Inflammatory macrophage (primary cell): ENCODE measurements at regions not wholly inside any gene's neighbourhood (a gene's known extent, or its start where the extent isn't known, plus 50 kb on each side); places are given as distances from the start of the nearest gene placed in this dataset.
"Not testable (repeated sequence)": the region's sequence is repeated elsewhere in the genome, so short reads cannot be mapped to it uniquely, and the experiment has no call there.

Experiments used
- DNase-seq, 2 donors: peaks; one replicate each; pipeline ENCODE4 v3.0.0-alpha.2; 2020 to 2022

DNA sequence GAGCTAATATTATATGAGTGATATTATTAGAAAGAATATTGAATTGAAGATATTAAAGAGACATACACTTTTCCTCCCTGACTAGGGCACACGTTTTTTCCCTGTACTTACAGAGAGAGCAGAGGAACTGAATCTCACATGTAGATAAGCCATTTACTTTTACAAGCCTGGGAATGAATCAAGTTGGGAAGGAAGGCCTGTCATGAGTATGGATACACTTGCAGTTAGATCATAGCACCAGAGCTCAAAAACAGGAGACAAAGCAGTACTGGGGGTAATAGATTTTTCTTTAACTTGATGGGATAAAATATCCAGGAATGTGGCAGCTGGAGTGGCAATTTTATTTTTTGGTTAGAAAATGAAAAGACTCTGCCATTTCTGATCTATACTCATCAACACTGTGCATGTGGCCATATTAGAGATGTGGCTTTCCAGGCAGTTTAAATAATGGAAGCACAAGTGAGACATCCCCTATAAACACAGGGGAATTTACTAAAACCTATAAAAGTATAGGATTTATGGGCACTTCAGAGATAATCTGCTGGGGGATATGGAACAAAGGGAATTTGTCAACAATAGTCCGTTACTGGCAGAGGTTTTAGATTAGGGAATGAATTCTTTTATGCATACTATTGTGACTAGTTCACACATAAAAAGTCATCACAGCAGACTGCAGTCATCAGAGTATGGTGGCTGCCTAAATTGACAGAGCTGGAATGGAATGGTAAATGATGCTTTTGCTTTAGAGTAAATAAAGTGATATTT, 657.7 kb upstream of the MBL2 start:
- no peak for DNase-seq

DNA sequence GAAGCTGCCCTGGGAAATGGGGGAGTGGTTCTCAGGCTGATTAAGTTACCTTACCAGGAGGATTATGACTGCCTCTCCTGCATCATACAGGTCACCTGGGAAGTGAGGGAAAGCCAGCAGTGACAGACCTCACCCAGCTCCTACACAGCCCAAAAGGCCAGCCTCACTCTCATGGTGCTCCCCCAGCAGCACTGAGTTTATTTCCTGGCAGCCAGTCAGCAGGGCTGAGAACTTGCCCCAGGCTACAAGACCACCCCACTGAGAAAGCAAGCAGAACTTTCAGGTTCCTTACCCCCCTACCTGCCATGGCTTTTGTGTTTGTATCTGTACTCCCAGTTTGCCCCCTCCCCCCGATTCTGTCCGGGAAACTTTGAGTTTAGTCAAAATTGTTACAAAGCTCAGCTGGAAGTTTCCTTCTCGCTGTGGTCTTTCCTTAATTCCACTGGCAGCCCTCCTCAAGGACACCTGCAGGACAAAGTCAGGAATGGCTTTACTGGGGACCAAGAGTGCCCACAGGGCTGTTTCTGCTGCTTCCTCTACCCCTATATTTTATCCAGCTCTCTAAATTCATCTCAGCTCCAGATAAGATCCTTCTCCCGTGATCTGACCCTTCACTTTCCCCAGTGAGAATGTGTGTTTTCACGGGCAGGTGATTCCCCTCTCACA, 649.8 kb upstream of the MBL2 start:
- no peak for DNase-seq

DNA sequence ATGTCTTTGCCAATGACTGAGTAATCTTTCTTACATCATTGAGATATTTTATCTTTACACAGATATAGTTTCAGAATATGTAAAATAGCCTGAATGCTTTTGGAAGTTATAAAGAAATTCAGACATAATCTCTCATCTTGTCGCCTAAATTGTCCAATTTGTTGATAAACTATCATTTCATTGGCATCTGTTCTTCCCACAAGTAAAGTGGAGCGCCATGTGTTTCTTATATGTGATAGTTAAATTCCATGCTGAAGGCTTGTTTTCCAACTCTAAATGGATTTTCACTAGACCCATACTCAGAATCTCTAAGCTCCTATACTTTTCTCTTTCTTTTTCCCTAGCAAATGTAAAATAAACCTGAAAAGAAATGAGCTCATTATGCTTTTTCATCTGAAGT, 640.1 kb upstream of the MBL2 start:
- DNase-seq, result no peak

DNA sequence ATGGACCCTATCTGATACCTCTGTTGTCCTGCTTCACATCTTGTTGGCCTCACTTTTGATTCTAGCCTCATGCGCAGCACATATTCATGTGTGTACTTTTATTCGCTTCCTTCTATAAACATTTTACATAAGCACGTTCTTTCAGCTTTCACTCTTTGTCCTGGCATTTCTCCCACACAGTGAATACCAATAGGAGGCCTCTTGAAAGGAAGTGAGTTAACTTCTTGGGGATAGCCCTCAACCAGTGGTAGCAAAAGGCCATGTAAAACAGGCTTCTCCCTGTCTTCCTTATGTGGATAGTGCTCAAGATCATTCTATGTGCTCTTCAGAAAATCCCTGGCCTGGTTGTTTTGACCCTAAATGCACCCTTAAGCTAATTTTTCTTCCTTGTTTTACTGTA, 633.9 kb upstream of the MBL2 start:
- no peak for DNase-seq

DNA sequence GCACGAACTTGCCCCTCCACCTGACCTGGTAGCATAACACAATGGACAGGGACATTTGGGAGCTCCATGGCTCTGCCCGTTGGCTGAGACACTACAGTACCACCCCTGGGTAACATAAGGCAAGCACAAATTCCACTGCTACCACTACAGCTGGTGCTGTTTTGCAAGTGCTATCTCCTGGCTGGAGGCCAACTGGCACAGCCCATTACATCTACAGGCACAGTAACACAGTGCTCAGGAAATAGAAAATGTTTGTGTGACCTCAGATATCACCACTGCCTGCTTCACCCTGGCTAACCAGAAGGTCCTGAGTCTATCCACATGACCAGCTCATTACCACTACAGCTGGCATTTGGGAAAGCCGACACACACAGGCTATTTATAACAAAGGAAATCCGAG, 631.1 kb upstream of the MBL2 start:
- no peak for DNase-seq

DNA sequence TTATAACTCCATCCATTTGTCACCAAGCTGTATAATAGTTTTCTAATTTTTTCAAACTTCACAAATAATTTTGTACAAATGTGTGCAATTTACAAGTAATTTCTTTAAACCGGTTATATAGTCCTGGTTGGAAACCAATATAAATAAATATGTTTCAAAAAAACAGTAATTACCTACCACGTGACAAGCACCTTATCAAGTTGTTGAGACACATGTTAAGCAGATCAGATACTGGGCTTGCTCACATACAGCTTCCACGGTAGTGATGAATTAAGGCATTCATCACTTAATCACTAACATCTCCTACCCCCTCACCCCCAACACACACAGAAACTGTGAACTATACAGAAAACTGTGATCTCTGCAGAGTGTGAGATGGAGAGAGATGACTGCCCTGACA, 630.0 kb upstream of the MBL2 start:
- no peak for DNase-seq

DNA sequence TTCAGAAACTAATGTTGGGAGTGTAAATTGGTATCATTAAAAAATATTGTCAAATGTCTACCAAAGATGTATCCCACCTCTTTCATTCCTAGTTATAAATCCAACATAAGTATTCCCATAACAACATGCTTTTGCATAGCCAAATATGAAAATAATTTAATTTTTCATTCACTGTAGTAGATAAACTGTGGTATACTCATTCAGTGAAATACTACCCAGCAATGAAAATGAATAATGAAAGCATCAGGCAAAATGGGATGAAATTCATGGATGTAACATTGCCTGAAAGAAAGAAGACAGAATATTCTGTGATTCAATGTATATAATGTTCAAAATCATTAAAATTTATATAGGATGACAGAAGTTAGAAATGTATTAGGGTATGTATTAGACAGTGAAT, 629.0 kb upstream of the MBL2 start:
- DNase-seq, result no peak

DNA sequence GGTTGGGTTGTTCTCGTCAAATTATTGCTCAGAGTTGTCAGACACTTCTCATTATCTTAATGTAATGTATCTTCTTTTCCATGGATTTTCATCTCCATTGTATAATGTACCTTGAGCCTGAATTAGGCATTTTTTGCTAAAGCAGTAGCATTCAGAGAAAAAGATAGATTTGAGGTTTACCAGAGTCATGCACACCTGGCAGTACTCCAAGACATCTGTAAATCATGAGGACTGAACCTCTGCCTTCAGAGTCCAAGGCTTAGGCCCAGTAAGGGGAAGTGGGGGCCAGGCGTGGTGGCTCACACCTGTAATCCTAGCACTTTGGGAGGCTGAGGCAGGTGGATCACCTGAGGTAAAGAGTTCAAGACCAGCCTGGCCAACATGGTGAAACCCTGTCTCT, 624.3 kb upstream of the MBL2 start:
- no peak for DNase-seq

DNA sequence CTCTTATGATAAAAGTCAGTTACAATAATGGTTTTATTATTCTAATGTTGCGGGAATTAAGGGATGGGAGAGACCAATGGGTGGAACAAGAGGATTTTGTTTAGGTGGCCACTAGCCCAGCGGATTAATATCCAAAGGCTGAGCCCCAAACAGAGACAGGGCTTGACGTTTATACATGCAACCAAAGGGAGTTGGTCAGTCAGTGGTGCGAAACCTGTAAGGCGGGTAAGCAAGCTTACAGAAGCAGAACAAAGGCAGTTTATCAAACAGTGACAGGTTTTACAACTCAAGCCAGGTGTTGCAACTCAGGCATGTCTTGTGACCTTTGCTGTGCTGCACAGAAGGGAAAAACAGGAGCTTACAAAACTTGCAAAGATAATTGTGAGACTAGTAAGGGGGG, 622.9 kb upstream of the MBL2 start:
- no peak for DNase-seq

DNA sequence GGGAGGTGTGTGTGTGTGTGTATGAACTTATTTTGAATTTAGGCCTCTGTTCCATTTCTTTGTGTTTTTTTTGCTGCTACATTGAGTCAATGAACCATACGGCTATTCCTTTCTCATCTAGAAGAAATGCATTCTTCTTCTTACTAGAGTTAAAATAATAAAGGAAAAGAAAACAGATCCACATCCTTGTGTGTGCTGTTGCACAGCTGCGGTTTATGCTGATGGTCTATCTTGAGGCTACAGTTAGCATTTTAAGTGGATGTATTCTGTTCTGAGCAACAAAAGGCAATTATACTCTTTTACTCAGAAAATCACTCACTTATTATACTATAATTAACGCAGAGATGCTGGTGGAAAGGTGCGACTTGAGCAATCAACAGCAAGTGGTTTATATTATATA, 615.0 kb upstream of the MBL2 start:
- DNase-seq, result no peak

DNA sequence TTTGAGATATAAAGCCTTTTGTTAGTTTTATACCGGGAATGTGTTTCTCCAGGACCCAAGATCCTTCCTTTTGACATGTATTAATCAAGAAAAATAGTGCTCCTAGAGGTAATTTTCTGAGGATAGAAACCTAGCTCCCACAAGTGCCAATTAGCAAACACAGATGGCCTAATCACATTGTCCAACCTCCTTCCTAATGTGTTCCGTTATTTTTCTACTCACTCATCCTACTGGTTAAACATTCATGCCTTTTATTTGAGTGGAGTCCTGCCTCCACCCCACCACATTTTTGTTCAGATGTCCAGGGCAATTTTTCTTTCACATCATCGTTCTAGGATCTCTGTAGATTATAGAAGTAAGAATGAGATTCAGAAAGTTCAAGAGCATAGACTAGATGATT, 610.0 kb upstream of the MBL2 start:
- no peak for DNase-seq

DNA sequence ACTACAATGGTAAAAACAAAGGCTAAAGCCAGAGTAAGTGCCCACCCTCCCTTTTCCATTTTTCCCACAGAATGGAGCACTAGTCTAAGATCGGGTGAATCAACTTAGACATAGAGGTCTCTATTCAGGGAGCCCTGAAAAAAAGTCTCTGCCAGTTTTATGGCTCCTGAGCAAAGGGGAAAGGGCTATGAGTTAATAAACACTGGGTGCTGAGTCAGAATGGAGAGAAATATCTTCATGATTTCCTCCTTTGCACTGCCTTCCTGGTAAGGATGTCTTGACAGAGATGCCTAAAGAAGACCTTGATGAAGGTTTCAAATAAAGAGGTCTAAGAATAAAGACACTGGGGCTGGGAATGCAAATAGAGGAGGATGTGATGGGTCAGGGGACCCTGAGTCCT, 607.4 kb upstream of the MBL2 start:
- DNase-seq, result no peak

DNA sequence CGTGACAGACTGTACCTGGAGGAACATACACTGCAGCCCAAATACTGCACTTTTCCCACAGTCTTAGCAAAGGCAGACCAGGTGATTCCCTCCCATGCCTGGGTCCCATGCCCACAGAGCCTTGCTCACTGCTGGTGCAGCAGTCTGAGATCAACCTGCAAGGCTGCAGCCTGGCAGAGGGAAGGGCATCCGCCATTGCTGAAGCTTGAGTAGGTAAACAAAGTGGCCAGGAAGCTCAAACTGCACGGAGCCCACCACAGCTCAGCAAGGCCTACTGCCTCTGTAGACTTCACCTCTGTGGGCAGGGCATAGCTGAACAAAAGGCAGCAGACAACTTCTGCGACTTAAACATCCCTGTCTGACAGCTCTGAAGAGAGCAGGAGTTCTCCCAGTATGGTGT, 597.8 kb upstream of the MBL2 start:
- DNase-seq, result no peak

DNA sequence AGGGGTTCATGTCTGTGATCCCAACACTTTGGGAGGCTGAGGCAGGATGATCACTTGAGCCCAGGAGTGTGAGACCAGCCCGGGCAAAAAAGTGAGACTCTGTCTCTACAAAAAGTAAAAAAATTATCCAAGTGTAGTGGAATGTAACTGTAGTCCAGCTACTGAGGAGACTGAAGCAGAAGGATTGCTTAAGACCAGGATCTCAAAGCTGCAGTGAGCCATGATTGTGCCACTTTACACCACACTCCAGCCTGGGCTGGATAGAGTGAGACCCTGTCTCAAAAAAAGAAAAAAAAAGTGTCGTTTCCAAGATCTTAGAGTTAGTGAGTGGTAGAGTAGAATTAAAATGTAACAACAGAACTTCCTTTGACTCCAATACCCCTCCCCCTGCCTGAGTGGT, 589.4 kb upstream of the MBL2 start:
- no peak for DNase-seq

DNA sequence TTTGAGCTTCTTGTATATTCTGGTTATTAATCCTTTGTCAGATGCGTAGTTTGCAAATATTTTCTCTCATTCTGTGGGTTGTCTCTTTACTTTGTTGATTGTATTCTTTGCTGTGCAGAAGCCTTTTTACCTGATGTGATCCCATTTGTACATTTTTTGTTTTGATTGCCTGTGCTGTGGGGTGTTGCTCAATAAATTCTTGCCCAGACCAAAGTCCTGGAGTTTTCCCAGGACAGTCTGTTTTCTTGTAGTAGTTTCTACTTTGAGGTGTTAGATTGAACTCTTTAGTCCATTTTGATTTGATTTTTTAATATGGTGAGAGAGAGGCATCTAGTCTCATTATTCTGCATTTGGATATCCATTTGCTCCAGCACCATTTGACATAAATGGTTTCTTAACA, 588.7 kb upstream of the MBL2 start:
- no peak for DNase-seq

DNA sequence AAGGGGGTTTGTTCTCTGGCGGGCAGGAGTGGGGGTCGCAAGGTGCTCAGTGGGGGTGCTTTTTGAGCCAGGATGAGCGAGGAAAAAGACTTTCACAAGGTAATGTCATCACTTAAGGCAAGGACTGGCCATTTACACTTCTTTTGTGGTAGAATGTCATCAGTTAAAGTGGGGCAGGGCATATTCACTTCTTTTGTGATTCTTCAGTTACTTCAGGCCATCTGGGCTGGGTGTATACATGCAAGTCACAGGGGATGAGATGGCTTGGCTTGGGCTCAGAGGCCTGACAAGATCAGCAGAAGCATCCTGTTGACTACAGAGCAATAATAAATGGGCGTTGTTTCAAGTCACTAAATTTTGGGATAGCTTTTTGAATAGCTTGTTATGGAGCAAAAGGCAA, 586.4 kb upstream of the MBL2 start:
- not testable (repeated sequence) for DNase-seq

DNA sequence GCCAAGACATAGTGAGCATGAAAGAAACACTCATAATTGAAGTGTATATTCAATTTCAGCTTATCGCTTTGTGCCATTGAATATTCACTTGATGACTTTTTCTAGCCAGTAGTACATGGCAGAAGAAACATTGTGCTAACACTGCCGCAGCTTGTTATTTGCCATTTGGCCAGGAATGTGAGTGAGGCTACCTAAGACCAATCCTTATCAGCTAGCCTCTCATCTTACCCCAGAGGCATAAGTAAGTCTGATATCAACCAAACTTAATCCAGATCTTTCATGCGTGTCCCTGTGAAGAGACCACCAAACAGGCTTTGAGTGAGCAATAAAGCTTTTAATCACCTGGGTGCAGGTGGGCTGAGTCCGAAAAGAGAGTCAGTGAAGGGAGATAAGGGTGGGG, 586.0 kb upstream of the MBL2 start:
- DNase-seq, result no peak

DNA sequence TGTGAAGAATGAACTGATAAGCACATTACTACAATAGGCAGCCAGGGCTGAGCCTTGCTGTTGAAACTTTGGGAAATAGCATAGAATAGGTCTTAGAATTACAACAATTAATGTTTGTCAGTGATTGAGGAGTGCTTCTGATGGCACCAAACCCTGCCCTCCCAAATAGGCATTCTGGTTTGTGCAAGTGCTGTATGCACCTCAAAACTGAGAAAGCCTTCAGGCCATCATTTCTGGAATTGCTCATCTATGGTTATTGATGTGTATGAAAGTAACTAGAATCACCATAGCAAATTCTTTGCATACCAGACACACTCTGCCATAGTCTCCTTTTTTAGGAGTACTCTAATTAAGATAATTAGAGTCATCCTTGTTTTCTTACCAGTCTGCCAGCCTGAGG, 585.0 kb upstream of the MBL2 start:
- no peak for DNase-seq

DNA sequence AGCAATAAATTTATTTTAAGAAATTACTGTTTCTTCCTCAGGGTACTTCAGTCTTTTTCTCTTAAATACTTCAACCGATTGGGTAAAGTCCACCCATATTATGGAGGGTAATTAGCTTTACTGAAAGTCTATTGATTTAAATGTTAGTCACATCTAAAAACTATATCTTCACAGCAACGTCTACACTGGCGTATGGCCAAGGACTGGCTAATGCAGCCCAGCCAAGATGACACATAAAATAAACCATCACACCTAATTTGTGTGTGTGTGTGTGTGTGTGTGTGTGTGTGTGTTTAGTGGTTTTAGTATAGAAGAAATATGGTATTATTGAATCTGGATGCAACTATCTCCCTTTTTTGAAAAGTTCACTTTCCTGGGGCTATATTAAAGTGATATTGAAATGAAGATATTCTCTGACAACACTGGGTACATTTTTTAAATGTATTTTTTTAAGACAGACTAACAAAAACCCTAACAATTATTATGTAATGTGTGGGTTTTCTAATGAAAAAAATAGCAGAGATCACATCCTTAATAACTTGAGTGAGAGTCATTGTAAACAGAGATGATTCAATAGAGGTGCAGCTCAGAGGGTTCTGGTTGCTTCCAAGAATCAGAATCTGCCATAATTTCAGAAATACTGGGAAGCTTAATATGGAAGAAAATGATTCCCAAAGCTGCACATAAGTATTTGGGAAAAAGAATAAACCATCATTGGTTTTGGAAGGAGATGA, 584.2 kb upstream of the MBL2 start:
- DNase-seq, result no peak

DNA sequence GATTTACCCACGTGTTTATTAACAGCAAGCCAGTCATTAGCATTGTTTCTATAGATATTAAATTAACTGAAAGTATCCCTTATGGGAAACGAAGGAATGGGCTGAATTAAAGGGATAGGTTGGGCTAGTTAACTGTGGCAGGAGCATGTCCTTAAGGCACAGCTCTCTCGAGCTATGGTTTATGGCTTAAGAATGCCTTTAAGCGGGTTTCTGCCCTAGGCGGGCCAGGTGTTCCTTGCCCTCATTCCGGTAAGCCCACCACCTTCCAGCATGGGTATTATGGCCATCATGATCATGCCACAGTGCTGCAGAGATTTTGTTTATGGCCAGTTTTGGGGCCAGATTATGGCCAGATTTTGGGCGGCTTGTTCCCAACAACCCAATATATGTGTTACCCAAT, 569.9 kb upstream of the MBL2 start:
- not testable (repeated sequence) for DNase-seq

DNA sequence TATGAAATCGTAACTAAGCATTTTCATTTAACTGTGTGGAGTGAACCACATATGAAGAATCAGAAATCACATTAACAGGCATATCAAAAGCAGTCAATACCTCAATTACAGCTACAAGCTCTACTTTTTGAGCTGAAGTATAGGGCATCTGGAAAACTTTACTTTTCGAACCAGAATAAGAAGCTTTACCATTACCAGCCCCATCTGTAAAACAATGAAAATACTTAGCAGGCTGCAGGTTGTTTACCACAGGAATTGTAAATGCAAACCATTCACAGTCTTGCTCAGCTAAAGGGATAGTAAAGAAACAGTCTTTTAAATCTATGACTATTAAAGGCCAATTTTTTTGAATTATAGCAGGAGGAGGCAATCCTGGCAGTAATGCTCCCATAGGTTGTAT, 565.6 kb upstream of the MBL2 start:
- DNase-seq, result not testable (repeated sequence)

DNA sequence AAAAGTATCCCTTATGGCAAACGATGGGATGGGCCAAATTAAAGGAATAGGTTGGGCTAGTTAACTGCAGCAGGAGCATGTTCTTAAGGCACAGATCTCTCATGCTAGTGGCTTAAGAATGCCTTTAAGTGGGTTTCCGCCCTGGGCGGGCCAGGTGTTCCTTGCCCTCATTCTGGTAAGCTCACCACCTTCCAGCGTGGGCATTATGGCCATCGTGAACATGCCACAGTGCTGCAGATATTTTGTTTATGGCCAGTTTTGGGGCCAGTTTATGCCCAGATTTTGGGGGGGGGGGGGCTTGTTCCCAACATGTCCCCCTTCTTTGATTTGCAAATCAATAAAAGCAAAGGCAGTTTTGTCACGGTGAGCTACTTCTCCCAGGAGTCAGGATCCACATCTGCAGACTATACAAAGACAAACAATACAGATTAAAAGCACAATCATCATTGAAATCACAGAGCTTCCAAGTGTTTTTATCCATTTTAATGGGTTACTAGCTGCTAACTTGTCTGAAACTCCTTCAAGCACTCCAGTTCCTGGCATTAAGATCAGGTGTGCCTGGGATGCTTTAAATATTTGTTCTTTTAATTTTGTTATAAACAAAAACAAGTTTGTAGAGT, 563.3 kb upstream of the MBL2 start:
- DNase-seq, result not testable (repeated sequence)

DNA sequence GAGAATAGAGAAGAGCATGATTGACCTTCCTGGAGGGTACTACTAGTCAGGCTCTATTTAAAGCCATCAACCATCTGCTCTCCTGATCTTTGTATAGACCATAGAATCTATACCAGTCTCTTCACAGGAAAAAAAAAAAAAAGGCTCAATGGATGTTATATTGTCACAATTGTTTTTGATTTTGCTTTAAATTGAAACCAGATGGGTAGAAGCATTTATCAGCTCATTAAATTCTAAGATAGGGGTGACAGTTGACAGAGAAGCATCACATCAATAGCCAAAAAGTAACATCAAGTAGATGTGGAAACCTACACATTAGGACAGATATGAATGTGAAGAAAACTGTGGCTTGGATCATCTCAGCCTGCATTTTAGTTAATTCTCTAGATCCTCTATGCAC, 558.9 kb upstream of the MBL2 start:
- DNase-seq, result no peak
